SK-N-SH treated with all-trans-retinoic acid at 6 μM for 48 hours (cell line): ENCODE measurements at regions not wholly inside any gene's neighbourhood (a gene's known extent, or its start where the extent isn't known, plus 50 kb on each side); places are given as distances from the start of the nearest gene placed in this dataset.

Source experiments
- ATAC-seq: fragments of 200-7000 bp; cut with Tn5 transposase; 3 replicates; pipeline ENCODE4 v1.9.1; 2020; ENCODE audit warnings: mild to moderate bottlenecking, moderate library complexity
- ARNTL ChIP-seq: fragments of 450-650 bp; formaldehyde crosslinking; IDR thresholded peaks from 2 replicates; pipeline ENCODE4 v1.5.0; 2020; ENCODE audit warnings: low read depth, mild to moderate bottlenecking, moderate library complexity, borderline replicate concordance
- BACH2 ChIP-seq: fragments of 250-450 bp; sonication (Bioruptor Pico); IDR thresholded peaks from 2 replicates; pipeline ENCODE4 v1.9.0; 2021; ENCODE audit warnings: mild to moderate bottlenecking, borderline replicate concordance
- CSDC2 ChIP-seq: fragments of 250-450 bp; sonication (Bioruptor Pico); IDR thresholded peaks from 2 replicates; pipeline ENCODE4 v1.5.0; 2020; ENCODE audit warnings: mild to moderate bottlenecking, moderate library complexity
- GLIS3 ChIP-seq: fragments of 250-450 bp; sonication (Bioruptor Pico); IDR thresholded peaks from 2 replicates; pipeline ENCODE4 v1.5.0; 2020; ENCODE audit warnings: mild to moderate bottlenecking, moderate library complexity
- ISL1 ChIP-seq: fragments of 250-450 bp; sonication (Bioruptor Pico); IDR thresholded peaks from 2 replicates; pipeline ENCODE4 v2.1.2; 2022; ENCODE audit warnings: mild to moderate bottlenecking, moderate library complexity
- OSR1 ChIP-seq: fragments of 250-450 bp; sonication (Bioruptor Pico); IDR thresholded peaks from 2 replicates; pipeline ENCODE4 v1.8.0; 2022; ENCODE audit warnings: moderate library complexity, mild to moderate bottlenecking, inconsistent platforms
- PPARA ChIP-seq: fragments of 250-450 bp; sonication (Bioruptor Pico); IDR thresholded peaks from 2 replicates; pipeline ENCODE4 v1.5.0; 2020; ENCODE audit warnings: mild to moderate bottlenecking, borderline replicate concordance
- RARB ChIP-seq: fragments of 250-450 bp; sonication (Bioruptor Pico); IDR thresholded peaks from 2 replicates; pipeline ENCODE4 v1.8.0; 2021; ENCODE audit warnings: mild to moderate bottlenecking, moderate library complexity
- SNAI2 ChIP-seq: fragments of 250-450 bp; sonication (Bioruptor Pico); IDR thresholded peaks from 2 replicates; pipeline ENCODE4 v1.5.0; 2020; ENCODE audit warnings: mild to moderate bottlenecking, moderate library complexity
- TCF4 ChIP-seq: fragments of 250-450 bp; sonication (Bioruptor Pico); IDR thresholded peaks from 2 replicates; pipeline ENCODE4 v1.8.0; 2021; ENCODE audit warnings: mild to moderate bottlenecking, moderate library complexity, borderline replicate concordance
- TOX ChIP-seq: fragments of 250-450 bp; sonication (Bioruptor Pico); IDR thresholded peaks from 2 replicates; pipeline ENCODE4 v1.8.0; 2021; ENCODE audit warnings: mild to moderate bottlenecking, moderate library complexity, borderline replicate concordance
- ZC3H10 ChIP-seq: fragments of 250-450 bp; sonication (Bioruptor Pico); IDR thresholded peaks from 2 replicates; pipeline ENCODE4 v1.5.1; 2021; ENCODE audit warnings: mild to moderate bottlenecking, moderate library complexity
- ZFP3 ChIP-seq: fragments of 250-450 bp; sonication (Bioruptor Pico); IDR thresholded peaks from 2 replicates; pipeline ENCODE4 v1.5.0; 2020; ENCODE audit warnings: mild to moderate bottlenecking, moderate library complexity
- ZNF565 ChIP-seq: fragments of 450-650 bp; formaldehyde crosslinking; conservative IDR thresholded peaks from 2 replicates; pipeline ENCODE4 v1.5.0; 2020; ENCODE audit warnings: low read depth, mild to moderate bottlenecking, moderate library complexity
- ZNF70 ChIP-seq: fragments of 450-650 bp; formaldehyde crosslinking; IDR thresholded peaks from 2 replicates; pipeline ENCODE4 v1.5.0; 2020; ENCODE audit warnings: mild to moderate bottlenecking, moderate library complexity
- ZNF8 ChIP-seq: fragments of 450-650 bp; formaldehyde crosslinking; IDR thresholded peaks from 2 replicates; pipeline ENCODE4 v1.5.0; 2020; ENCODE audit warnings: mild to moderate bottlenecking, moderate library complexity
- TF ChIP-seq, protein P1 (sequence below): fragments of 250-450 bp; sonication (Bioruptor Pico); IDR thresholded peaks from 2 replicates; pipeline ENCODE4 v1.5.1; 2021; ENCODE audit warnings: mild to moderate bottlenecking, moderate library complexity
- TF ChIP-seq, protein P2 (sequence below): fragments of 250-450 bp; sonication (Bioruptor Pico); IDR thresholded peaks from 2 replicates; pipeline ENCODE4 v1.5.1; 2020; ENCODE audit warnings: low read depth, mild to moderate bottlenecking, moderate library complexity
- TF ChIP-seq, protein P3 (sequence below): fragments of 250-450 bp; sonication (Bioruptor Pico); IDR thresholded peaks from 2 replicates; pipeline ENCODE4 v1.8.0; 2020; ENCODE audit warnings: mild to moderate bottlenecking, moderate library complexity, borderline replicate concordance
- TF ChIP-seq, protein P4 (sequence below): fragments of 250-450 bp; sonication (Bioruptor Pico); IDR thresholded peaks from 2 replicates; pipeline ENCODE4 v1.8.0; 2021; ENCODE audit warnings: low read depth, mild to moderate bottlenecking, moderate library complexity, borderline replicate concordance
- TF ChIP-seq, protein P5 (sequence below): fragments of 250-450 bp; sonication (Bioruptor Pico); IDR thresholded peaks from 2 replicates; pipeline ENCODE4 v1.5.0; 2020; ENCODE audit warnings: mild to moderate bottlenecking, moderate library complexity

DNA sequence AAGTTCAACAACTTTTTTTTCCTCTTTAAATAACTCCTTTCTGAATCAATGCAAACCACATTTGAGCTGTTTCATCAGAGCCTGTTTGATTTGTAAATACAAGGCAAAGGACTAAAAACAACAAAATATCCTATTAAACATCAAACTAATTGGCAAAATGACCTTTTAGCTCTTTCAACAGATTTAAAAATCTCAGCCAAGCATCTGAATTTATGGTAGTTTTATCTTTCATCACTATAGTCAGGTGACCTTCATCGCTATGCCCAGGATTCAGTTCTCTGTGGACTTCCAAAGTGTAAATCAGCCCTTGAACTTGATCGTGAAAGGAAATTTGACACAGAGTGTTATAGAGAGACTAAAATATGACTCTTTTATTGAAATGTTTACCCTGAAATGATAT is 1554.5 kb upstream of the FLRT2 start (continued):
- TF ChIP-seq, protein P1, sequence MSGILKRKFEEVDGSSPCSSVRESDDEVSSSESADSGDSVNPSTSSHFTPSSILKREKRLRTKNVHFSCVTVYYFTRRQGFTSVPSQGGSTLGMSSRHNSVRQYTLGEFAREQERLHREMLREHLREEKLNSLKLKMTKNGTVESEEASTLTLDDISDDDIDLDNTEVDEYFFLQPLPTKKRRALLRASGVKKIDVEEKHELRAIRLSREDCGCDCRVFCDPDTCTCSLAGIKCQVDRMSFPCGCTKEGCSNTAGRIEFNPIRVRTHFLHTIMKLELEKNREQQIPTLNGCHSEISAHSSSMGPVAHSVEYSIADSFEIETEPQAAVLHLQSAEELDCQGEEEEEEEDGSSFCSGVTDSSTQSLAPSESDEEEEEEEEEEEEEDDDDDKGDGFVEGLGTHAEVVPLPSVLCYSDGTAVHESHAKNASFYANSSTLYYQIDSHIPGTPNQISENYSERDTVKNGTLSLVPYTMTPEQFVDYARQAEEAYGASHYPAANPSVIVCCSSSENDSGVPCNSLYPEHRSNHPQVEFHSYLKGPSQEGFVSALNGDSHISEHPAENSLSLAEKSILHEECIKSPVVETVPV (CRISPR knock-in tag) = no peak
- TF ChIP-seq ZNF70 (CRISPR knock-in tag) (no peak), ZC3H10 (no peak), ZNF8 (CRISPR knock-in tag) (no peak), ZFP3 (CRISPR knock-in tag) (no peak), SNAI2 (CRISPR knock-in tag) (no peak), ISL1 (CRISPR knock-in tag) (no peak), CSDC2 (no peak), TOX (no peak), GLIS3 (CRISPR knock-in tag) (no peak)
- TF ChIP-seq, protein P2, sequence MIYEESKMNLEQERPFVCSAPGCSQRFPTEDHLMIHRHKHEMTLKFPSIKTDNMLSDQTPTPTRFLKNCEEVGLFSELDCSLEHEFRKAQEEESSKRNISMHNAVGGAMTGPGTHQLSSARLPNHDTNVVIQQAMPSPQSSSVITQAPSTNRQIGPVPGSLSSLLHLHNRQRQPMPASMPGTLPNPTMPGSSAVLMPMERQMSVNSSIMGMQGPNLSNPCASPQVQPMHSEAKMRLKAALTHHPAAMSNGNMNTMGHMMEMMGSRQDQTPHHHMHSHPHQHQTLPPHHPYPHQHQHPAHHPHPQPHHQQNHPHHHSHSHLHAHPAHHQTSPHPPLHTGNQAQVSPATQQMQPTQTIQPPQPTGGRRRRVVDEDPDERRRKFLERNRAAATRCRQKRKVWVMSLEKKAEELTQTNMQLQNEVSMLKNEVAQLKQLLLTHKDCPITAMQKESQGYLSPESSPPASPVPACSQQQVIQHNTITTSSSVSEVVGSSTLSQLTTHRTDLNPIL = no peak

DNA sequence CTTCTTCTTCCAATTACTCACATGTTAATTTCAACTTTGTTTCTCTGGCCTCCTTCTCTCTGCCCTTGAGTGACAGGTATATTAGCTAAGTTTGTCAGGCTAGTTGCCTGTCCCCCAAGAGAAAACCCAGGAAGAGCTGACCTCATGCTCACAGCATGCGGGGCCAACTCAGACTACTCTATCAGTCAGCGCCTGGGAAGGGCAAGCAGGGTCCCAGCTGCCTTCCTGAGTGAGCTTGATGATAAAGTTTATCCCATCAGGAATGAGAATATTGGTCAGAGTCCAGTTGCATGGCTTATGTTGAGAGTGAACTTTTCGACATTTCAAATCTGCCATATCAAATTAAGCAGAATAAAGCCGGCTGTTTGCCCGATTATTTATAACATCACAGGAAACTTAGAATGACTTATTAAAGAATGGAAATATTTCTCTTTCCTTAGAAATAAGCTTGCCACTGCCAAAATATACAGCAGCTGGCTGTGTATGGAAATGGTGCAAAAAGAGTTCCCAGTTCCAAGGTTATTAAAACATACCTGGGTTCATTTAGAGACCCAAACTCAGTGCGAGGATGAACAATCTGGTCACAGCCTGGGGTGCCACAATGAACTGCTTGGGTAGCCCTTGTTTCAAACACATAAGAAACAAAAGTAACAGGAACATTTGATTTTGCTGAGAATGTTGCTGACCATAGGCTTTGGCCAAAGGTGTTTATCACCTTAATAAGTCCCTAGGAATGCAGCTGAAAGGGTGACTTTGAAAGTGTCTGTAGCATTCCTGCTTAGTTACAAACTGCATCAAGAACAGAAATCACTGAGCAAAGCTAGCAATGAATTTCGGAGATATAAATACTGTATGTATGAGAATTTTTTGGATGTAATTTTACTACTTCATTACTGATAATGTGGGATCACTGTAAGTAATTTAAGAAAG is 1553.8 kb upstream of the FLRT2 start:
- TF ChIP-seq GLIS3 (CRISPR knock-in tag) = no peak
- TF ChIP-seq, protein P3, sequence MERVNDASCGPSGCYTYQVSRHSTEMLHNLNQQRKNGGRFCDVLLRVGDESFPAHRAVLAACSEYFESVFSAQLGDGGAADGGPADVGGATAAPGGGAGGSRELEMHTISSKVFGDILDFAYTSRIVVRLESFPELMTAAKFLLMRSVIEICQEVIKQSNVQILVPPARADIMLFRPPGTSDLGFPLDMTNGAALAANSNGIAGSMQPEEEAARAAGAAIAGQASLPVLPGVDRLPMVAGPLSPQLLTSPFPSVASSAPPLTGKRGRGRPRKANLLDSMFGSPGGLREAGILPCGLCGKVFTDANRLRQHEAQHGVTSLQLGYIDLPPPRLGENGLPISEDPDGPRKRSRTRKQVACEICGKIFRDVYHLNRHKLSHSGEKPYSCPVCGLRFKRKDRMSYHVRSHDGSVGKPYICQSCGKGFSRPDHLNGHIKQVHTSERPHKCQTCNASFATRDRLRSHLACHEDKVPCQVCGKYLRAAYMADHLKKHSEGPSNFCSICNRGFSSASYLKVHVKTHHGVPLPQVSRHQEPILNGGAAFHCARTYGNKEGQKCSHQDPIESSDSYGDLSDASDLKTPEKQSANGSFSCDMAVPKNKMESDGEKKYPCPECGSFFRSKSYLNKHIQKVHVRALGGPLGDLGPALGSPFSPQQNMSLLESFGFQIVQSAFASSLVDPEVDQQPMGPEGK (CRISPR knock-in tag) = no peak
- TF ChIP-seq, protein P4, sequence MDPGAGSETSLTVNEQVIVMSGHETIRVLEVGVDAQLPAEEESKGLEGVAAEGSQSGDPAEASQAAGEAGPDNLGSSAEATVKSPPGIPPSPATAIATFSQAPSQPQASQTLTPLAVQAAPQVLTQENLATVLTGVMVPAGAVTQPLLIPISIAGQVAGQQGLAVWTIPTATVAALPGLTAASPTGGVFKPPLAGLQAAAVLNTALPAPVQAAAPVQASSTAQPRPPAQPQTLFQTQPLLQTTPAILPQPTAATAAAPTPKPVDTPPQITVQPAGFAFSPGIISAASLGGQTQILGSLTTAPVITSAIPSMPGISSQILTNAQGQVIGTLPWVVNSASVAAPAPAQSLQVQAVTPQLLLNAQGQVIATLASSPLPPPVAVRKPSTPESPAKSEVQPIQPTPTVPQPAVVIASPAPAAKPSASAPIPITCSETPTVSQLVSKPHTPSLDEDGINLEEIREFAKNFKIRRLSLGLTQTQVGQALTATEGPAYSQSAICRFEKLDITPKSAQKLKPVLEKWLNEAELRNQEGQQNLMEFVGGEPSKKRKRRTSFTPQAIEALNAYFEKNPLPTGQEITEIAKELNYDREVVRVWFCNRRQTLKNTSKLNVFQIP (CRISPR knock-in tag) = no peak
- TF ChIP-seq ZNF70 (CRISPR knock-in tag) = no peak
- no peak for TF ChIP-seq ZC3H10
- TF ChIP-seq ISL1 (CRISPR knock-in tag) = peak; percentile 89
- TF ChIP-seq, protein P5, sequence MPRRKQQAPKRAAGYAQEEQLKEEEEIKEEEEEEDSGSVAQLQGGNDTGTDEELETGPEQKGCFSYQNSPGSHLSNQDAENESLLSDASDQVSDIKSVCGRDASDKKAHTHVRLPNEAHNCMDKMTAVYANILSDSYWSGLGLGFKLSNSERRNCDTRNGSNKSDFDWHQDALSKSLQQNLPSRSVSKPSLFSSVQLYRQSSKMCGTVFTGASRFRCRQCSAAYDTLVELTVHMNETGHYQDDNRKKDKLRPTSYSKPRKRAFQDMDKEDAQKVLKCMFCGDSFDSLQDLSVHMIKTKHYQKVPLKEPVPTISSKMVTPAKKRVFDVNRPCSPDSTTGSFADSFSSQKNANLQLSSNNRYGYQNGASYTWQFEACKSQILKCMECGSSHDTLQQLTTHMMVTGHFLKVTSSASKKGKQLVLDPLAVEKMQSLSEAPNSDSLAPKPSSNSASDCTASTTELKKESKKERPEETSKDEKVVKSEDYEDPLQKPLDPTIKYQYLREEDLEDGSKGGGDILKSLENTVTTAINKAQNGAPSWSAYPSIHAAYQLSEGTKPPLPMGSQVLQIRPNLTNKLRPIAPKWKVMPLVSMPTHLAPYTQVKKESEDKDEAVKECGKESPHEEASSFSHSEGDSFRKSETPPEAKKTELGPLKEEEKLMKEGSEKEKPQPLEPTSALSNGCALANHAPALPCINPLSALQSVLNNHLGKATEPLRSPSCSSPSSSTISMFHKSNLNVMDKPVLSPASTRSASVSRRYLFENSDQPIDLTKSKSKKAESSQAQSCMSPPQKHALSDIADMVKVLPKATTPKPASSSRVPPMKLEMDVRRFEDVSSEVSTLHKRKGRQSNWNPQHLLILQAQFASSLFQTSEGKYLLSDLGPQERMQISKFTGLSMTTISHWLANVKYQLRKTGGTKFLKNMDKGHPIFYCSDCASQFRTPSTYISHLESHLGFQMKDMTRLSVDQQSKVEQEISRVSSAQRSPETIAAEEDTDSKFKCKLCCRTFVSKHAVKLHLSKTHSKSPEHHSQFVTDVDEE = no peak; the same call in none of the 2 replicates
- peak; percentile 76 for TF ChIP-seq SNAI2 (CRISPR knock-in tag)
- TF ChIP-seq, protein P2 = peak; percentile 95
- no peak for TF ChIP-seq ZFP3 (CRISPR knock-in tag)
- no peak for TF ChIP-seq ZNF8 (CRISPR knock-in tag)
- ATAC-seq = no peak

DNA sequence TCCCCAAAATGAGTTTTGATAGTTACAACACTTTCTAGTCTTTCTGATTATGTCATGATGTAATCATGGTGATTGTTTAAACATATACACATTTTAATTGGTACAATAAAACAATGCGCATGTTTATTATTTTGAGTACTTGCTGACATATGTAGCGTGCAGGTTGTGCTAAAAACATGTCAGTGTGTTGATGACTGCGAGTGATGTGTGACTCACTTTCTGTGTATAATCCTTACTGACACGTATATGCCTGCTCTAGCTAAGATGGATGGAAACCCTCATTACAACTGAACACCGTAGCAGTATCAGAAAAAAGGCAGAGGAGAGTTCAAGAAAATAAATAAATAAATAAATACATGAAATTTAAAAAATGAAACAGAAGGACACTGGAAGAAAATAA is 1552.4 kb upstream of the FLRT2 start:
- TF ChIP-seq RARB (CRISPR knock-in tag) (no peak), BACH2 (CRISPR knock-in tag) (no peak), ZNF565 (CRISPR knock-in tag) (no peak), PPARA (CRISPR knock-in tag) (no peak), TCF4 (CRISPR knock-in tag) (no peak), ZC3H10 (no peak), SNAI2 (CRISPR knock-in tag) (no peak), OSR1 (CRISPR knock-in tag) (no peak), GLIS3 (CRISPR knock-in tag) (no peak), CSDC2 (no peak), TOX (no peak), ARNTL (CRISPR knock-in tag) (no peak)
- TF ChIP-seq, protein P3 (CRISPR knock-in tag) = no peak
- TF ChIP-seq, protein P1 (CRISPR knock-in tag) = no peak
- TF ChIP-seq, all 23 proteins: peak for 0
- no peak for ATAC-seq
